GM12892 (cell line): ENCODE measurements at regions not wholly inside any gene's neighbourhood (a gene's known extent, or its start where the extent isn't known, plus 50 kb on each side); places are given as distances from the start of the nearest gene placed in this dataset.

Source experiments
- POLR2A ChIP-seq: IDR thresholded peaks from 2 replicates; pipeline ENCODE4 v1.6.1; 2011; ENCODE audit warnings: low read depth, low read length, control low read depth
- POLR2AphosphoS5 ChIP-seq: IDR thresholded peaks from 2 replicates; pipeline ENCODE4 v1.6.1; 2011; ENCODE audit warnings: low read depth, low read length, control low read depth
- TAF1 ChIP-seq: IDR thresholded peaks from 2 replicates; pipeline ENCODE4 v1.6.1; 2011; ENCODE audit warnings: low read depth, mild to moderate bottlenecking, control low read depth, low read length, borderline replicate concordance

DNA sequence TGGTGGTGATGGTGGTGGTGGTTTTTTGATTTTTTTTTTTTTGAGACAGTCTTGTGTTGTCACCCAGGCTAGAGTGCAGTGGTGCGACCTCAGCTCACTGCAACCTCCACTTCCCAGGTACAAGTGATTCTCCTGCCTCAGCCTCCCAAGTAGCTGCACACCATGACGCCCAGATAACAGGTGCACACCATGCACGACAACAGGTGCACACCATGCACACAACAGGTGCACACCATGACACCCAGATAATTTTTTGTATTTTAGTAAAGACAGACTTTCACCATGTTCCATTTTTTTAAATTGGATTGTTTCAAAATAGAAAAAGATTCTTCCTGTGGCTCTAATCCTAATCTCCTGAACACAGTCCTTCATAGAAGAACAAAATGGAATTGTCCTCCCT is 257.9 kb downstream of the ALDH8A1 start:
- TF ChIP-seq TAF1 (no peak), POLR2A (no peak), POLR2AphosphoS5 (no peak)
